ENCODE measurements at regions not wholly inside any gene's neighbourhood (a gene's known extent, or its start where the extent isn't known, plus 50 kb on each side); places are given as distances from the start of the nearest gene placed in this dataset.

GRCh38 chr5:87924436-87924835 is 344.2 kb downstream of the TMEM161B start:
- WGBS (ENCODE audit: insufficient coverage), result 67% methylated on average over 3 of the region's 7 CpGs
- peaks cover 4% of the 10 kb centered on the region for H3K9me3 Mint-ChIP-seq (ENCODE audit: insufficient read depth)
- peaks cover 0 to 15% (median 0%) of the 10 kb centered on the region in 3 donors for H3K9me3 ChIP-seq (ENCODE audit: control extremely low read depth in 1 of 3, control insufficient read depth in 2 of 3, insufficient read depth in 1 of 3, low read length in 2 of 3)

GRCh38 chr5:87916320-87916719 is 352.3 kb downstream of the TMEM161B start:
- no peaks in the 10 kb centered on the region for H4K20me1 ChIP-seq (ENCODE audit: control insufficient read depth, insufficient read depth, low read length, poor library complexity, severe bottlenecking)
- Mint-ChIP-seq H3K4me1 (no peaks in the 10 kb centered on the region), H3K27me3 (no peaks in the 10 kb centered on the region), H3K27ac (no peak overlapping the region), H3K4me3 (no peak overlapping the region), H3K9me3 (ENCODE audit: insufficient read depth) (peaks cover 5% of the 10 kb centered on the region)
- no peak for ATAC-seq (ENCODE audit: low read depth)
- H3K27me3 ChIP-seq (replicated peaks in 1 of 4; ENCODE audit: control extremely low read depth in 1 of 4, control insufficient read depth in 3 of 4, insufficient read depth in 4 of 4, low read length in 3 of 4), result no peaks in the 10 kb centered on the region
- no peak overlapping the region for H3K4me2 ChIP-seq (replicated peaks; ENCODE audit: low read depth, low read length, poor library complexity, severe bottlenecking)
- DNase-seq, result no peak
- TF ChIP-seq EZH2 (IDR thresholded peaks at IDR 0.05; ENCODE audit: borderline replicate concordance, insufficient read depth, low read depth, low read length, poor library complexity, severe bottlenecking), result no peak
- H3K4me3 ChIP-seq (ENCODE audit: control extremely low read depth in 1 of 5, extremely low read depth in 1 of 5, insufficient read depth in 1 of 5, low read depth in 2 of 5, low read length in 4 of 5), result no peak overlapping the region
- ChIA-PET POLR2A (no interaction called here), CTCF (no interaction called here)
- H2AFZ ChIP-seq (ENCODE audit: insufficient read depth, low read depth, low read length, poor library complexity, severe bottlenecking), result no peak overlapping the region
- no peaks in the 10 kb centered on the region for H3K36me3 ChIP-seq (replicated peaks in 1 of 2; ENCODE audit: control extremely low read depth in 1 of 2, control insufficient read depth in 1 of 2, extremely low read depth in 1 of 2, insufficient read depth in 2 of 2, low read length in 1 of 2)
- 92% methylated on average over 3 of the region's 4 CpGs for WGBS (ENCODE audit: insufficient coverage)
- H3K4me1 ChIP-seq (ENCODE audit: control insufficient read depth in 2 of 2, insufficient read depth in 2 of 2, low read length in 2 of 2), result no peaks in the 10 kb centered on the region
- no peak overlapping the region for H3K27ac ChIP-seq (ENCODE audit: low read length in 2 of 2)
- H3K9me3 ChIP-seq (ENCODE audit: control extremely low read depth in 1 of 3, control insufficient read depth in 2 of 3, insufficient read depth in 1 of 3, low read length in 2 of 3), result peaks cover 0 to 4% (median 0%) of the 10 kb centered on the region in 3 donors
- no peaks in the 10 kb centered on the region for H3K79me2 ChIP-seq (ENCODE audit: control insufficient read depth, insufficient read depth, low read length)
- no peak overlapping the region for H3K9ac ChIP-seq (ENCODE audit: low read length)
- intact Hi-C loops (cut with micrococcal nuclease), result no loop called here

More at GRCh38 chr5:87924436-87924835, 344.2 kb downstream of the TMEM161B start:
- ATAC-seq (ENCODE audit: low read depth) (no peak), DNase-seq (no peak)
- H3K27me3 Mint-ChIP-seq, result no peaks in the 10 kb centered on the region
- no peak overlapping the region for H3K27ac Mint-ChIP-seq
- no peaks in the 10 kb centered on the region for H4K20me1 ChIP-seq (ENCODE audit: control insufficient read depth, insufficient read depth, low read length, poor library complexity, severe bottlenecking)
- H3K4me3 Mint-ChIP-seq, result no peak overlapping the region
- H3K4me3 ChIP-seq (ENCODE audit: control extremely low read depth in 1 of 5, extremely low read depth in 1 of 5, insufficient read depth in 1 of 5, low read depth in 2 of 5, low read length in 4 of 5), result no peak overlapping the region
- H3K9ac ChIP-seq (ENCODE audit: low read length), result no peak overlapping the region
- H3K4me1 ChIP-seq (ENCODE audit: control insufficient read depth in 2 of 2, insufficient read depth in 2 of 2, low read length in 2 of 2), result no peaks in the 10 kb centered on the region
- no peaks in the 10 kb centered on the region for H3K36me3 ChIP-seq (replicated peaks in 1 of 2; ENCODE audit: control extremely low read depth in 1 of 2, control insufficient read depth in 1 of 2, extremely low read depth in 1 of 2, insufficient read depth in 2 of 2, low read length in 1 of 2)
- no peaks in the 10 kb centered on the region for H3K79me2 ChIP-seq (ENCODE audit: control insufficient read depth, insufficient read depth, low read length)
- H3K4me1 Mint-ChIP-seq, result no peaks in the 10 kb centered on the region
- H3K4me2 ChIP-seq (replicated peaks; ENCODE audit: low read depth, low read length, poor library complexity, severe bottlenecking), result no peak overlapping the region
- H2AFZ ChIP-seq (ENCODE audit: insufficient read depth, low read depth, low read length, poor library complexity, severe bottlenecking), result no peak overlapping the region
- H3K27me3 ChIP-seq (replicated peaks in 1 of 4; ENCODE audit: control extremely low read depth in 1 of 4, control insufficient read depth in 3 of 4, insufficient read depth in 4 of 4, low read length in 3 of 4), result peaks cover 0 to 4% (median 0%) of the 10 kb centered on the region in 4 experiments
- intact Hi-C loops (cut with micrococcal nuclease), result no loop called here
- no peak overlapping the region for H3K27ac ChIP-seq (ENCODE audit: low read length in 2 of 2)
- POLR2A ChIA-PET, result no interaction called here
- TF ChIP-seq EZH2 (IDR thresholded peaks at IDR 0.05; ENCODE audit: borderline replicate concordance, insufficient read depth, low read depth, low read length, poor library complexity, severe bottlenecking), result no peak
- TF ChIP-seq, protein P1, sequence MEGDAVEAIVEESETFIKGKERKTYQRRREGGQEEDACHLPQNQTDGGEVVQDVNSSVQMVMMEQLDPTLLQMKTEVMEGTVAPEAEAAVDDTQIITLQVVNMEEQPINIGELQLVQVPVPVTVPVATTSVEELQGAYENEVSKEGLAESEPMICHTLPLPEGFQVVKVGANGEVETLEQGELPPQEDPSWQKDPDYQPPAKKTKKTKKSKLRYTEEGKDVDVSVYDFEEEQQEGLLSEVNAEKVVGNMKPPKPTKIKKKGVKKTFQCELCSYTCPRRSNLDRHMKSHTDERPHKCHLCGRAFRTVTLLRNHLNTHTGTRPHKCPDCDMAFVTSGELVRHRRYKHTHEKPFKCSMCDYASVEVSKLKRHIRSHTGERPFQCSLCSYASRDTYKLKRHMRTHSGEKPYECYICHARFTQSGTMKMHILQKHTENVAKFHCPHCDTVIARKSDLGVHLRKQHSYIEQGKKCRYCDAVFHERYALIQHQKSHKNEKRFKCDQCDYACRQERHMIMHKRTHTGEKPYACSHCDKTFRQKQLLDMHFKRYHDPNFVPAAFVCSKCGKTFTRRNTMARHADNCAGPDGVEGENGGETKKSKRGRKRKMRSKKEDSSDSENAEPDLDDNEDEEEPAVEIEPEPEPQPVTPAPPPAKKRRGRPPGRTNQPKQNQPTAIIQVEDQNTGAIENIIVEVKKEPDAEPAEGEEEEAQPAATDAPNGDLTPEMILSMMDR (IDR thresholded peaks at IDR 0.05), result no peak
- CTCF ChIA-PET, result no interaction called here

All from B cell (primary cell).